Erythroblast (primary cell): ENCODE measurements at regions not wholly inside any gene's neighbourhood (a gene's known extent, or its start where the extent isn't known, plus 50 kb on each side); places are given as distances from the start of the nearest gene placed in this dataset.

Experiments used
- GATA1 ChIP-seq: IDR thresholded peaks from 2 replicates; pipeline ENCODE4 v1.6.1; 2011; ENCODE audit warnings: low read depth, mild to moderate bottlenecking, control low read depth, low read length, moderate library complexity
- POLR2A ChIP-seq: IDR thresholded peaks from 2 replicates; pipeline ENCODE4 v1.6.1; 2011; ENCODE audit warnings: mild to moderate bottlenecking, low read length

- TF ChIP-seq POLR2A: no peak
- no peak for TF ChIP-seq GATA1
These were observed 101.4 kb upstream of the FRMPD3 start for GRCh38 chrX:107348051-107348450.
